Ishikawa (cell line): ENCODE measurements at regions not wholly inside any gene's neighbourhood (a gene's known extent, or its start where the extent isn't known, plus 50 kb on each side); places are given as distances from the start of the nearest gene placed in this dataset.

Experiments used
- CEBPB ChIP-seq: IDR thresholded peaks from 2 replicates; pipeline ENCODE4 v1.6.1; 2012
- EP300 ChIP-seq: IDR thresholded peaks from 2 replicates; pipeline ENCODE4 v1.6.1; 2012; ENCODE audit warnings: borderline replicate concordance
- RAD21 ChIP-seq: IDR thresholded peaks from 2 replicates; pipeline ENCODE4 v1.6.1; 2012; ENCODE audit warnings: low read depth
- TAF1 ChIP-seq: IDR thresholded peaks from 2 replicates; pipeline ENCODE4 v1.6.1; 2012; ENCODE audit warnings: low read depth, mild to moderate bottlenecking
- TEAD4 ChIP-seq: IDR thresholded peaks from 2 replicates; pipeline ENCODE4 v1.6.1; 2012
- ZBTB7A ChIP-seq: IDR thresholded peaks from 2 replicates; pipeline ENCODE4 v1.6.1; 2012; ENCODE audit warnings: low read depth
- TF ChIP-seq, protein P1 (sequence below): IDR thresholded peaks from 2 replicates; pipeline ENCODE4 v1.6.1; 2012; ENCODE audit warnings: low read depth, mild to moderate bottlenecking
- TF ChIP-seq, protein P2 (sequence below): IDR thresholded peaks from 2 replicates; pipeline ENCODE4 v1.6.1; 2012

DNA sequence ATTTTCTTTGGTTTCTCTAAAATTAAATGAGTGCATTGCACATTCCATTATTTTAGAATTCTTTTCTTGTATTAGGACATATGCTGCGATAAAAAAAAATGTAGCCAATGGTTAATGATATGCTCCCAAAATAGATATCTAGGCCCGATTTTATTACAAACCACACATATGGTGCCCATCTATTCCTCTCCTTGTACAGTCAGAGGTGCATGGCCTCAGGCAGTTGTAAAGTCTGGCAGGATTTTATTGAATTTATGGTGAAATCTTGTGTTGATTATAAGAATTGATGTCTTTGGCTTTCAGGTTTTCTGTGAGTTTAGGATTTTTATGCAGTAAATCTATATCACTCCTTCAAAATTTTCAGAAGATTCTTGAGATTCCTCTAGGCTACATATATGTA is 192.2 kb downstream of the RFPL4B start:
- TF ChIP-seq, protein P1, sequence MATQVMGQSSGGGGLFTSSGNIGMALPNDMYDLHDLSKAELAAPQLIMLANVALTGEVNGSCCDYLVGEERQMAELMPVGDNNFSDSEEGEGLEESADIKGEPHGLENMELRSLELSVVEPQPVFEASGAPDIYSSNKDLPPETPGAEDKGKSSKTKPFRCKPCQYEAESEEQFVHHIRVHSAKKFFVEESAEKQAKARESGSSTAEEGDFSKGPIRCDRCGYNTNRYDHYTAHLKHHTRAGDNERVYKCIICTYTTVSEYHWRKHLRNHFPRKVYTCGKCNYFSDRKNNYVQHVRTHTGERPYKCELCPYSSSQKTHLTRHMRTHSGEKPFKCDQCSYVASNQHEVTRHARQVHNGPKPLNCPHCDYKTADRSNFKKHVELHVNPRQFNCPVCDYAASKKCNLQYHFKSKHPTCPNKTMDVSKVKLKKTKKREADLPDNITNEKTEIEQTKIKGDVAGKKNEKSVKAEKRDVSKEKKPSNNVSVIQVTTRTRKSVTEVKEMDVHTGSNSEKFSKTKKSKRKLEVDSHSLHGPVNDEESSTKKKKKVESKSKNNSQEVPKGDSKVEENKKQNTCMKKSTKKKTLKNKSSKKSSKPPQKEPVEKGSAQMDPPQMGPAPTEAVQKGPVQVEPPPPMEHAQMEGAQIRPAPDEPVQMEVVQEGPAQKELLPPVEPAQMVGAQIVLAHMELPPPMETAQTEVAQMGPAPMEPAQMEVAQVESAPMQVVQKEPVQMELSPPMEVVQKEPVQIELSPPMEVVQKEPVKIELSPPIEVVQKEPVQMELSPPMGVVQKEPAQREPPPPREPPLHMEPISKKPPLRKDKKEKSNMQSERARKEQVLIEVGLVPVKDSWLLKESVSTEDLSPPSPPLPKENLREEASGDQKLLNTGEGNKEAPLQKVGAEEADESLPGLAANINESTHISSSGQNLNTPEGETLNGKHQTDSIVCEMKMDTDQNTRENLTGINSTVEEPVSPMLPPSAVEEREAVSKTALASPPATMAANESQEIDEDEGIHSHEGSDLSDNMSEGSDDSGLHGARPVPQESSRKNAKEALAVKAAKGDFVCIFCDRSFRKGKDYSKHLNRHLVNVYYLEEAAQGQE, result no peak
- TF ChIP-seq CEBPB (no peak), TAF1 (no peak), RAD21 (no peak), EP300 (no peak), ZBTB7A (no peak), TEAD4 (no peak)
- TF ChIP-seq, protein P2, sequence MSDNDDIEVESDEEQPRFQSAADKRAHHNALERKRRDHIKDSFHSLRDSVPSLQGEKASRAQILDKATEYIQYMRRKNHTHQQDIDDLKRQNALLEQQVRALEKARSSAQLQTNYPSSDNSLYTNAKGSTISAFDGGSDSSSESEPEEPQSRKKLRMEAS, result no peak
